BLaER1 treated with 17β-estradiol and CSF1 and Interleukin-3, amounts not matched to agents 10 nM and 100 nM (cell line): ENCODE measurements at regions not wholly inside any gene's neighbourhood (a gene's known extent, or its start where the extent isn't known, plus 50 kb on each side); places are given as distances from the start of the nearest gene placed in this dataset.

Source experiments
- H3K27ac ChIP-seq, 11 experiments: shearing (Covaris generic); formaldehyde crosslinking; 2 replicates each; pipeline ENCODE4 v1.8.1; 2022
- H3K27me3 ChIP-seq, 11 experiments: shearing (Covaris generic); formaldehyde crosslinking; 2 replicates each; pipeline ENCODE4 v1.8.1; 2022
- H3K36me3 ChIP-seq, 11 experiments: shearing (Covaris generic); formaldehyde crosslinking; 2 replicates each; pipeline ENCODE4 v1.8.1; 2022
- H3K4me1 ChIP-seq, 10 experiments: shearing (Covaris generic); formaldehyde crosslinking; 2 replicates each; pipeline ENCODE4 v1.8.1; 2022
- H3K4me2 ChIP-seq, 11 experiments: shearing (Covaris generic); formaldehyde crosslinking; 2 replicates each; pipeline ENCODE4 v1.8.1; 2022
- H3K4me3 ChIP-seq, 10 experiments: shearing (Covaris generic); formaldehyde crosslinking; 2 replicates each; pipeline ENCODE4 v1.8.1; 2022
- H3K9ac ChIP-seq, 11 experiments: shearing (Covaris generic); formaldehyde crosslinking; 2 replicates each; pipeline ENCODE4 v1.8.1; 2022
- H3K9me3 ChIP-seq, 11 experiments: shearing (Covaris generic); formaldehyde crosslinking; replicated peaks in 1 of 11; 2 replicates each; pipeline ENCODE4 v1.8.1; 2022
- H4K20me1 ChIP-seq, 11 experiments: shearing (Covaris generic); formaldehyde crosslinking; 2 replicates each; pipeline ENCODE4 v1.8.1; 2022
- Cebpa-rat ChIP-seq, 11 experiments: shearing (Covaris generic); IDR thresholded peaks; 2 replicates each; pipeline ENCODE4 v1.8.1; 2022

DNA sequence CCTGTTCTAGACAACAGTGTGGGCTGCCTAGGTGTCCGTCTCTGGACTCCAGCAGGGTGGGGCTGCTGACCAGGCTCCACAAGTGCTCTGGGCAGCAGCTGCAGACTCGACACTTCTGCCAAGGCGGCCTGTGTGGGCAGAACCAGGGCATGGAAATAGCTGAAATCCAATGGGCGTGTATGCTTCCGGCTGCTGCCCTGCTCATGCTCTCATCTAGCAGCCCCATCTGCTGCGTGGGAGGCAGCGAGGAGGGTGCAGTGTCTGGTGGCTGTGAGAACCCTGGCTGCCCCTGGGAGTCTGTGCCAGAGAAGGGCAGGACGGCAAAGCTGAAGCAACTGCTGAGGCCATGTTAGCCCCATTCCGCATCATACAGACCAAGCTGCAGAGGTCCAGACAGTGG lies 174.9 kb downstream of the SOX11 start:
- Histone ChIP-seq H4K20me1 (no peaks in the 10 kb centered on the region), H3K4me2 (no peak overlapping the region), H3K4me1 (no peaks in the 10 kb centered on the region), H3K36me3 (no peaks in the 10 kb centered on the region), H3K27ac (no peak overlapping the region), H3K4me3 (no peak overlapping the region), H3K27me3 (no peaks in the 10 kb centered on the region), H3K9ac (no peak overlapping the region), H3K9me3 (peaks cover 0 to 10% (median 0%) of the 10 kb centered on the region in 11 experiments; a peak in 3 of 22 replicates)
- TF ChIP-seq Cebpa-rat (IDR thresholded peaks at IDR 0.05): no peak

DNA sequence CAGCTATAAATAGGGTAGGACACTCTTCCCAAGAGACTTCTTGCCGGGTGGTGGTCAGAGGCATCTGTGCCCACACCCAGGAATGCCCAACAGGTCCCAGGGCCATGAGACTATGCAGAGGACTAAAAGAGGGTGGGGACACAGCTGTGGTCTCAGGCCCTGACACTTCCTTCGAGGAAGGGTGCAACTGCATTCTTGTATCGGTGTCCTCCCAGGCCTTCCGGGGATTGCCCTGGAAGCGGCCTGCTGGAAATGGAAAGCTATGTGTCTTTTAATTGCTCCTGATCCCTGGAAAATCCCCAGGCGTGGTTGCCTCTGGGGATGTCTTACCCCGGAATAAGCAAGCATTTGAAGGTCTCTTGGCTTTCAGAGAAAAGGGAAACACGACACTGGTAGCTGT lies 176.7 kb downstream of the SOX11 start:
- TF ChIP-seq Cebpa-rat (IDR thresholded peaks at IDR 0.05): no peak
- Histone ChIP-seq H4K20me1 (no peaks in the 10 kb centered on the region), H3K9ac (no peak overlapping the region), H3K27me3 (no peaks in the 10 kb centered on the region), H3K36me3 (no peaks in the 10 kb centered on the region), H3K4me2 (no peak overlapping the region), H3K4me3 (no peak overlapping the region), H3K9me3 (peaks cover 0 to 24% (median 0%) of the 10 kb centered on the region in 11 experiments; a peak in 7 of 22 replicates), H3K27ac (no peak overlapping the region), H3K4me1 (no peaks in the 10 kb centered on the region)

DNA sequence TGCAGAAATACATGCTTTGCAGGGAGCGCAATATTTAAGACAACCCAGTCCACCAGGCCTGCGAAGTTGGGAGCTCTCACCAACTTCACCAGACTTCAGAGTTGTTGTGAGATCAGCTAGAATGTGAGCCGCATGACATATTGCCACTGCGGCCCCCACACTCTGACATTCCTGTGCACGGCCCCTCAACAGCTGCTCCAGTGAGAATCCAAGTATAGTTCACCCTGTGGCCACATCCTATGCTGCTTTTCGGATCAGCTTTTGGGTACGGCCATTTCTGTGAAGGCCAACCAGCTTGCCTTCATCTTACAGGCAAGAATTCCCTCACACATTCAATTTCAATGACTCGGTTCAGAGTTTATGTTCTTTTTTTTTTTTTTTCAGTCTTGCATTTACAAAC lies 177.8 kb downstream of the SOX11 start:
- Histone ChIP-seq H3K9ac (no peak overlapping the region), H3K4me3 (no peak overlapping the region), H3K4me1 (no peaks in the 10 kb centered on the region), H3K27me3 (no peaks in the 10 kb centered on the region), H4K20me1 (no peaks in the 10 kb centered on the region), H3K9me3 (peaks cover 0 to 24% (median 0%) of the 10 kb centered on the region in 11 experiments; a peak in 7 of 22 replicates), H3K27ac (no peak overlapping the region), H3K36me3 (no peaks in the 10 kb centered on the region), H3K4me2 (no peak overlapping the region)
- no peak for TF ChIP-seq Cebpa-rat (IDR thresholded peaks at IDR 0.05)

DNA sequence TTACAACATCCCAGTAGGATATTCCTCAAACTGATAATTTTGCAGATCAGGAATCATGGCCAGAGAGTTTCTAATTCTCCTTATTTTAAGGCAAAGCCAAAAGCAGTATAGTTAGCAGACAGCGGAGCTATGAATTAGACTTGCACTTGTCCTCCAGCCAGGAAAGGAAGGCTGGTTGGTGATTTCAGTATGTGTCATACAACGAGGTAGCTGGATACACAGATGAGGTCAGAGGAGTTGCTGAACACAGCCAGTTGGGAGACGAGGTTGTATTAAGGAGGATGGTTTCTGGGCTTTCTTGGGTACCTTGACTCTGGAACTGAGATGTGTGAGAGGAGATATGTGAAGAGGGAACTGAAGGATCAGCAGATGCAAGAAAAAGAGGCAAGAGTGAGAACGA lies 185.2 kb downstream of the SOX11 start:
- Histone ChIP-seq H3K9me3 (peaks cover 6 to 17% (median 8%) of the 10 kb centered on the region in 11 experiments; a peak in 13 of 22 replicates), H3K9ac (no peak overlapping the region), H3K4me1 (no peaks in the 10 kb centered on the region), H3K27me3 (no peaks in the 10 kb centered on the region), H3K27ac (no peak overlapping the region), H3K4me2 (no peak overlapping the region), H3K4me3 (no peak overlapping the region), H4K20me1 (no peaks in the 10 kb centered on the region), H3K36me3 (no peaks in the 10 kb centered on the region)
- TF ChIP-seq Cebpa-rat (IDR thresholded peaks at IDR 0.05): no peak

GRCh38 chr2:5885451-5886173 lies 193.4 kb downstream of the SOX11 start:
- no peak for TF ChIP-seq Cebpa-rat (IDR thresholded peaks at IDR 0.05)
- Histone ChIP-seq H4K20me1 (no peaks in the 10 kb centered on the region), H3K9me3 (peaks cover 4 to 17% (median 8%) of the 10 kb centered on the region in 11 experiments; a peak in 12 of 22 replicates)

DNA sequence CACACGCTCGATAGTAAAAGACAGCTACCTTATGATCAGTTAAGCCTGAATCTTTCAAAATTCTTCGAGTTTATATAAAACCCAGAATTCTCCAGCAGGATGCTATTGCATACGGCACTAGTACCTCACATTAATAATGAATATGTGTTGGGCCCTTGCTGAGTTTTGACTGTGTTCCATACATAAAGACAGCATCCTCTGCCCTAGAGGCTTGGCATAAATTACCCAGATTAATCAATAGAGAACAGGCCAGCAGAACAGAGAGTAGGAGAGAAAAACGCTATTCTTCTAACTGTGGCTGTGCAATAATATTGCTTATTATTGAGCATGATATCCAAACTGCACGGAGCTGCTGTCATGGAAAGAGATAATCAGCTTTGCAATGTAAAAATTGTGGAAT lies 194.3 kb downstream of the SOX11 start:
- no peak overlapping the region for H3K9ac ChIP-seq
- no peak overlapping the region for H3K4me2 ChIP-seq
- TF ChIP-seq Cebpa-rat (IDR thresholded peaks at IDR 0.05): no peak
- H3K36me3 ChIP-seq: no peaks in the 10 kb centered on the region
- H3K4me1 ChIP-seq: no peaks in the 10 kb centered on the region
- H4K20me1 ChIP-seq: no peaks in the 10 kb centered on the region
- no peak overlapping the region for H3K27ac ChIP-seq
- peaks cover 4 to 17% (median 8%) of the 10 kb centered on the region in 11 experiments; a peak in 12 of 22 replicates for H3K9me3 ChIP-seq
- H3K4me3 ChIP-seq: no peak overlapping the region
- no peaks in the 10 kb centered on the region for H3K27me3 ChIP-seq

More at GRCh38 chr2:5885451-5886173, 193.4 kb downstream of the SOX11 start:
- no peaks in the 10 kb centered on the region for H3K4me1 ChIP-seq
- no peak overlapping the region for H3K27ac ChIP-seq
- H3K9ac ChIP-seq: no peak overlapping the region
- H3K36me3 ChIP-seq: no peaks in the 10 kb centered on the region
- H3K4me3 ChIP-seq: no peak overlapping the region
- no peaks in the 10 kb centered on the region for H3K27me3 ChIP-seq
- no peak overlapping the region for H3K4me2 ChIP-seq

GRCh38 chr2:5888126-5888525 lies 195.9 kb downstream of the SOX11 start:
- Histone ChIP-seq H3K4me3 (no peak overlapping the region), H3K36me3 (no peaks in the 10 kb centered on the region), H4K20me1 (no peaks in the 10 kb centered on the region), H3K4me1 (no peaks in the 10 kb centered on the region), H3K27me3 (no peaks in the 10 kb centered on the region), H3K4me2 (no peak overlapping the region), H3K9ac (no peak overlapping the region), H3K9me3 (peaks cover 0 to 5% (median 0%) of the 10 kb centered on the region in 11 experiments; a peak in 1 of 22 replicates), H3K27ac (no peak overlapping the region)
- TF ChIP-seq Cebpa-rat (IDR thresholded peaks at IDR 0.05): no peak

GRCh38 chr2:5889519-5889918 lies 197.3 kb downstream of the SOX11 start:
- Histone ChIP-seq H3K4me3 (no peak overlapping the region), H3K27me3 (no peaks in the 10 kb centered on the region)

DNA sequence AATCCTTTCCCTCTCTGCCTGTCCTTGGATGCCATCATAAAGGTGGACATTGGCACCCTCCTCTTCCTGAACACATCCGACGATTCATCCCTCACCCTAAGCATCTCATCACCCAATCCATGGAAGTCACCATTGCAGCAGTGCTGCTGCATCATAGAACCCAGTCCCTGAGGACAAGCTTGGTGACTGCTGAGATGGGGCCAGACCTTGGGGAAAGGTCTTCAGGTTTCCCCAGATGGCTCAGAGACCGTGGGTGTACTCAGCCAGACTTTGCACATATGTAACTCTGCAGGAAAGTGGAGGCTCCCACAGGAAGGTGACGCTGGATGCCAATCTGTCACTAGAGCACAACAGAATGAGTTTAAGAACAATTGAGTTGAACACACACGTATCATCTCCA lies 202.2 kb downstream of the SOX11 start:
- H4K20me1 ChIP-seq: no peaks in the 10 kb centered on the region
- peak overlapping the region in 9 of 11 experiments; percentile 15 to 79 (median 63); a peak in 16 of 22 replicates for H3K4me2 ChIP-seq
- peaks cover 0 to 8% (median 4%) of the 10 kb centered on the region in 11 experiments; a peak in 6 of 22 replicates for H3K9me3 ChIP-seq
- no peaks in the 10 kb centered on the region for H3K27me3 ChIP-seq
- H3K27ac ChIP-seq: peak overlapping the region in 3 of 11 experiments; percentile 62 to 83 (median 65); a peak in 5 of 22 replicates
- peaks cover 0 to 22% (median 16%) of the 10 kb centered on the region in 10 experiments; a peak in 15 of 20 replicates for H3K4me1 ChIP-seq
- H3K36me3 ChIP-seq: no peaks in the 10 kb centered on the region
- H3K9ac ChIP-seq: peak overlapping the region in 1 of 11 experiments; percentile 58; a peak in 1 of 22 replicates
- no peak overlapping the region for H3K4me3 ChIP-seq
- peak in 1 of 11 experiments; percentile 71; a peak in 1 of 22 replicates for TF ChIP-seq Cebpa-rat (IDR thresholded peaks at IDR 0.05)

More at GRCh38 chr2:5889519-5889918, 197.3 kb downstream of the SOX11 start:
- H4K20me1 ChIP-seq: no peaks in the 10 kb centered on the region
- H3K36me3 ChIP-seq: no peaks in the 10 kb centered on the region
- no peak overlapping the region for H3K9ac ChIP-seq
- no peak overlapping the region for H3K27ac ChIP-seq
- H3K4me2 ChIP-seq: no peak overlapping the region
- no peak for TF ChIP-seq Cebpa-rat (IDR thresholded peaks at IDR 0.05)
- peaks cover 0 to 10% (median 5%) of the 10 kb centered on the region in 10 experiments; a peak in 14 of 20 replicates for H3K4me1 ChIP-seq
- H3K9me3 ChIP-seq: no peaks in the 10 kb centered on the region
